SH-SY5Y (cell line): ENCODE measurements at regions not wholly inside any gene's neighbourhood (a gene's known extent, or its start where the extent isn't known, plus 50 kb on each side); places are given as distances from the start of the nearest gene placed in this dataset.

Experiments used
- GATA2 ChIP-seq: IDR thresholded peaks from 2 replicates; pipeline ENCODE4 v1.6.1; 2011; ENCODE audit warnings: mild to moderate bottlenecking, low read depth, low read length
- GATA3 ChIP-seq: IDR thresholded peaks from 2 replicates; pipeline ENCODE4 v1.6.1; 2011; ENCODE audit warnings: low read depth, mild to moderate bottlenecking, low read length, moderate library complexity

DNA sequence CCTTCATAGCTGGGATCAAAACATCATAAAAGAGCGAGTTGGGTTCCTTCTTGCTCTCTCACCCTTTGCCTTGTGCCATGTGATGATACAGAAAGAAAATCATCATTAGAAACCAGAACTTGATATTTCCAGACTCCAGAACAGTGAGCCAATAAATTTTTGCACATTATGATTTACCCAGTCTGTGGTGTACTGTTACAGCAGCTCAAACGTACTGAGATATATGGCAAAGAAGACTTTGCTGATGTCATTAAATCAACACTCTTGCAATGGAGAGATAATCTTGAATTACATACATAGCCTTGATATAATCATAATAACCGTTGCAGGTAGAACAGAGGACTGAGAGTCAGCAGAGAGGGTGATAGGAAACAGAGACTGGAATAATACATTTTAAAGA, 1271.6 kb downstream of the CDH12 start:
- TF ChIP-seq GATA2 (no peak), GATA3 (no peak)
